SK-N-SH (cell line): ENCODE measurements at regions not wholly inside any gene's neighbourhood (a gene's known extent, or its start where the extent isn't known, plus 50 kb on each side); places are given as distances from the start of the nearest gene placed in this dataset.
A peak's percentile ranks its signal among the peaks of the same experiment; 100 is the strongest.

ENCODE experiments used
- CTCF ChIA-PET: fragments of 300-600, 350-600 bp; formaldehyde crosslinking; extraction: SDS; loops from one replicate; lab custom pipeline; 2021; lab: Yijun Ruan, JAX
- POLR2A ChIA-PET: fragments of 350-600 bp; sonication (Branson Sonifier 250); formaldehyde crosslinking; extraction: SDS; loops from one replicate; lab custom pipeline; 2020; ENCODE audit warnings: antibody characterized with exemption, inconsistent platforms; lab: Yijun Ruan, JAX
- DNase-seq: peaks from one replicate; pipeline ENCODE4 v3.0.0; 2012
- H2AFZ ChIP-seq: fragments of 200-600 bp; sonication (generic); 2 replicates; pipeline ENCODE4 v1.8.1; 2016; ENCODE audit warnings: antibody characterized with exemption, mild to moderate bottlenecking, low read depth
- H3F3A ChIP-seq: fragments of 200-600 bp; sonication (generic); replicated peaks from 2 replicates; pipeline ENCODE3; 2016; ENCODE audit warnings: antibody characterized with exemption, mild to moderate bottlenecking; ENCODE audit not compliant: insufficient read depth
- H3K27ac ChIP-seq, 2 experiments: fragments of 200-500 bp in 1 of 2; fragments of 200-600 bp in 1 of 2; sonication (Bioruptor generic) in 1 of 2; sonication (generic), shearing (Covaris generic) in 1 of 2; 2 replicates each; pipeline versions ENCODE4 v1.5.1 to v1.6.1; 2014 to 2016; ENCODE audit warnings: low read depth in 2 of 2, inconsistent platforms in 1 of 2, low read length in 1 of 2, mild to moderate bottlenecking in 1 of 2, mixed read lengths in 1 of 2
- H3K27me3 ChIP-seq: fragments of 200-600 bp; sonication (generic), shearing (Covaris generic); 2 replicates; pipeline ENCODE4 v1.6.1; 2016; ENCODE audit warnings: mixed run types; ENCODE audit not compliant: insufficient read depth
- H3K36me3 ChIP-seq, 2 experiments: fragments of 200-500 bp in 1 of 2; fragments of 200-600 bp in 1 of 2; sonication (Bioruptor generic) in 1 of 2; sonication (generic) in 1 of 2; replicated peaks in 1 of 2; 2 replicates each; pipeline versions ENCODE3 to v1.5.1; 2014 to 2016; ENCODE audit warnings: low read length in 1 of 2, mild to moderate bottlenecking in 1 of 2; ENCODE audit not compliant: insufficient read depth in 2 of 2, control insufficient read depth in 1 of 2
- H3K4me1 ChIP-seq, 2 experiments: fragments of 200-500 bp in 1 of 2; fragments of 200-600 bp in 1 of 2; sonication (Bioruptor generic) in 1 of 2; sonication (generic), shearing (Covaris generic) in 1 of 2; 2 replicates each; pipeline versions ENCODE4 v1.5.1 to v1.6.1; 2014 to 2016; ENCODE audit warnings: low read depth in 1 of 2, low read length in 1 of 2, mixed run types in 1 of 2; ENCODE audit not compliant: insufficient read depth in 2 of 2, control insufficient read depth in 1 of 2
- H3K4me2 ChIP-seq: fragments of 200-600 bp; sonication (generic), shearing (Covaris generic); 2 replicates; pipeline ENCODE4 v1.6.1; 2017; ENCODE audit warnings: mixed run types
- H3K4me3 ChIP-seq, 2 experiments: fragments of 200-500 bp in 1 of 2; fragments of 200-600 bp in 1 of 2; sonication (Bioruptor generic) in 1 of 2; sonication (generic), shearing (Covaris generic) in 1 of 2; 2 replicates each; pipeline versions ENCODE4 v1.5.1 to v1.8.1; 2014 to 2016; ENCODE audit warnings: low read depth in 2 of 2, inconsistent platforms in 1 of 2, low read length in 1 of 2, mild to moderate bottlenecking in 1 of 2, mixed read lengths in 1 of 2, moderate library complexity in 1 of 2
- H3K79me2 ChIP-seq: fragments of 200-600 bp; sonication (generic); 2 replicates; pipeline ENCODE4 v1.8.1; 2017; ENCODE audit warnings: mild to moderate bottlenecking; ENCODE audit not compliant: insufficient read depth
- H3K9ac ChIP-seq: fragments of 200-600 bp; sonication (generic); 2 replicates; pipeline ENCODE4 v1.6.1; 2017; ENCODE audit warnings: mixed run types
- H3K9me2 ChIP-seq: fragments of 200-600 bp; sonication (generic); 2 replicates; pipeline ENCODE4 v1.6.1; 2017; ENCODE audit warnings: mixed run types
- H3K9me3 ChIP-seq: fragments of 200-600 bp; sonication (generic); 2 replicates; pipeline ENCODE4 v1.6.1; 2017; ENCODE audit warnings: mixed run types, mild to moderate bottlenecking, moderate library complexity
- H4K20me1 ChIP-seq: fragments of 200-600 bp; sonication (generic); 2 replicates; pipeline ENCODE4 v1.6.1; 2017; ENCODE audit warnings: mild to moderate bottlenecking, mixed run types; ENCODE audit not compliant: insufficient read depth
- CHD2 ChIP-seq: fragments of 150-350 bp; IDR thresholded peaks from 2 replicates; pipeline ENCODE4 v1.6.1; 2018; ENCODE audit warnings: low read length; ENCODE audit not compliant: partially characterized antibody
- EP300 ChIP-seq, 2 experiments: IDR thresholded peaks; 2 replicates each; pipeline versions ENCODE4 v1.4.0 to v1.6.1; 2012; ENCODE audit warnings: borderline replicate concordance in 1 of 2, low read depth in 1 of 2, low read length in 1 of 2
- FOSL2 ChIP-seq: IDR thresholded peaks from 2 replicates; pipeline ENCODE4 v1.4.0; 2012; ENCODE audit warnings: low read depth, mild to moderate bottlenecking, moderate library complexity, borderline replicate concordance
- FOXJ3 ChIP-seq: sonication (generic); formaldehyde crosslinking; IDR thresholded peaks from 2 replicates; pipeline ENCODE4 v1.5.1; 2020; ENCODE audit warnings: mild to moderate bottlenecking, missing genetic modification reagents
- FOXM1 ChIP-seq: IDR thresholded peaks from 2 replicates; pipeline ENCODE4 v1.4.0; 2012; ENCODE audit warnings: low read depth, mild to moderate bottlenecking
- GABPA ChIP-seq: IDR thresholded peaks from 2 replicates; pipeline ENCODE4 v1.4.0; 2012; ENCODE audit warnings: low read depth, mild to moderate bottlenecking
- JUND ChIP-seq: IDR thresholded peaks from 2 replicates; pipeline ENCODE4 v1.4.0; 2012
- MEF2A ChIP-seq: IDR thresholded peaks from 2 replicates; pipeline ENCODE4 v1.4.0; 2012; ENCODE audit warnings: low read depth, borderline replicate concordance
- MXI1 ChIP-seq: IDR thresholded peaks from 2 replicates; pipeline ENCODE4 v1.6.1; 2012; ENCODE audit warnings: mild to moderate bottlenecking, low read depth, low read length, improper control_type of control experiment
- NRF1 ChIP-seq: IDR thresholded peaks from 2 replicates; pipeline ENCODE4 v1.6.1; 2012; ENCODE audit warnings: low read depth, mild to moderate bottlenecking, low read length
- REST ChIP-seq: IDR thresholded peaks from 2 replicates; pipeline ENCODE4 v1.6.1; 2012; ENCODE audit warnings: mild to moderate bottlenecking, low read depth, low read length, moderate library complexity
- RFX5 ChIP-seq: IDR thresholded peaks from 2 replicates; pipeline ENCODE4 v1.6.1; 2012; ENCODE audit warnings: mild to moderate bottlenecking, improper control_type of control experiment, low read length
- RXRA ChIP-seq: IDR thresholded peaks from 2 replicates; pipeline ENCODE4 v1.4.0; 2012; ENCODE audit warnings: low read depth, mild to moderate bottlenecking, borderline replicate concordance
- SIN3A ChIP-seq: IDR thresholded peaks from 2 replicates; pipeline ENCODE4 v1.6.1; 2012; ENCODE audit warnings: low read depth, mild to moderate bottlenecking, low read length, moderate library complexity, borderline replicate concordance
- TAF1 ChIP-seq: IDR thresholded peaks from 2 replicates; pipeline ENCODE4 v1.6.1; 2012; ENCODE audit warnings: low read depth, mild to moderate bottlenecking, low read length, moderate library complexity, borderline replicate concordance
- TCF12 ChIP-seq: IDR thresholded peaks from 2 replicates; pipeline ENCODE4 v1.4.0; 2012
- ZBTB33 ChIP-seq: IDR thresholded peaks from 2 replicates; pipeline ENCODE4 v1.4.0; 2012; ENCODE audit warnings: low read depth, borderline replicate concordance
- WGBS: methylation state at CpG from one replicate; pipeline ENCODE4 v1.1.6; 2017; ENCODE audit warnings: low lambda C conversion rate; 5-methylcytosine and 5-hydroxymethylcytosine counted together
- TF ChIP-seq, protein P1 (sequence below): fragments of 200-600 bp; sonication (generic); IDR thresholded peaks from 2 replicates; pipeline ENCODE4 v1.6.1; 2017; ENCODE audit warnings: antibody characterized with exemption, mild to moderate bottlenecking, moderate library complexity
- TF ChIP-seq, protein P2 (sequence below): IDR thresholded peaks from 2 replicates; pipeline ENCODE4 v1.4.0; 2012; ENCODE audit warnings: low read depth

- no peak for TF ChIP-seq REST
Observed at GRCh38 chr17:13749166-13749890, 147.6 kb upstream of the HS3ST3A1 start (continued).

DNA sequence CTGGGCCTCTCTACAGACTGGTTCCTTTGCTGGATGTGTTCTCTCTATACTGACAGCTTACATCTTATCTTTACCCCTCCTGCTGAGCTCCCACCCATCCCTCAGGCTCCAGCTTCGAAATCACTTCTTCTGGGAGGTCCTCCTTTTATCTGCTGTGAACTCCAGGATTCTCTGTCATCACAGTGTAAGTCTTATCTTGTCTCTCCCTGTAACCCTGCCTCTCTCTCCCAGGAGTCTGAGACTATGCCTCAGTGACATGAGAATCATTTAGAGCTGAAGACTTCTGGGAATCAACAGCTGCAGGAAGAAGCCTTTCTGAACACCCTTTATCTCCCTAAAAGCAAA, 148.1 kb upstream of the HS3ST3A1 start:
- no peak for DNase-seq
- Histone ChIP-seq H3K9me2 (no peaks in the 10 kb centered on the region), H3K4me1 (peaks cover 0 to 3% of the 10 kb centered on the region in 2 experiments; a peak in 2 of 4 replicates), H3K9ac (no peak overlapping the region), H3K4me2 (no peak overlapping the region), H3K9me3 (no peaks in the 10 kb centered on the region), H3K27me3 (peaks cover 2% of the 10 kb centered on the region; the same call in 1 of the 2 replicates), H2AFZ (no peak overlapping the region), H3F3A (no peaks in the 10 kb centered on the region), H3K36me3 (no peaks in the 10 kb centered on the region), H3K27ac (peak overlapping the region in 1 of 2 experiments; percentile 11; a peak in 1 of 4 replicates), H3K79me2 (no peaks in the 10 kb centered on the region), H4K20me1 (no peaks in the 10 kb centered on the region), H3K4me3 (no peak overlapping the region)
- 20% methylated on average over 1 of the region's 1 CpG for WGBS
- POLR2A ChIA-PET: no interaction called here
- CTCF ChIA-PET: interaction anchor here (1.0 to 1.3 kb wide), 2 partner anchors 11 to 25 kb away, joined by 3 to 4 read pairs; no protein-coding TSS in a partner anchor
- TF ChIP-seq, protein P1, sequence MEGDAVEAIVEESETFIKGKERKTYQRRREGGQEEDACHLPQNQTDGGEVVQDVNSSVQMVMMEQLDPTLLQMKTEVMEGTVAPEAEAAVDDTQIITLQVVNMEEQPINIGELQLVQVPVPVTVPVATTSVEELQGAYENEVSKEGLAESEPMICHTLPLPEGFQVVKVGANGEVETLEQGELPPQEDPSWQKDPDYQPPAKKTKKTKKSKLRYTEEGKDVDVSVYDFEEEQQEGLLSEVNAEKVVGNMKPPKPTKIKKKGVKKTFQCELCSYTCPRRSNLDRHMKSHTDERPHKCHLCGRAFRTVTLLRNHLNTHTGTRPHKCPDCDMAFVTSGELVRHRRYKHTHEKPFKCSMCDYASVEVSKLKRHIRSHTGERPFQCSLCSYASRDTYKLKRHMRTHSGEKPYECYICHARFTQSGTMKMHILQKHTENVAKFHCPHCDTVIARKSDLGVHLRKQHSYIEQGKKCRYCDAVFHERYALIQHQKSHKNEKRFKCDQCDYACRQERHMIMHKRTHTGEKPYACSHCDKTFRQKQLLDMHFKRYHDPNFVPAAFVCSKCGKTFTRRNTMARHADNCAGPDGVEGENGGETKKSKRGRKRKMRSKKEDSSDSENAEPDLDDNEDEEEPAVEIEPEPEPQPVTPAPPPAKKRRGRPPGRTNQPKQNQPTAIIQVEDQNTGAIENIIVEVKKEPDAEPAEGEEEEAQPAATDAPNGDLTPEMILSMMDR: no peak
- TF ChIP-seq GABPA: no peak
- TF ChIP-seq EP300 (IDR thresholded peaks at IDR 0.05; ENCODE audit: borderline replicate concordance in 1 of 2, low read depth in 1 of 2, low read length in 1 of 2): no peak
- no peak for TF ChIP-seq FOXM1
- TF ChIP-seq TAF1: no peak
- TF ChIP-seq FOXJ3 (CRISPR knock-in tag): no peak
- no peak for TF ChIP-seq NRF1
- no peak for TF ChIP-seq MXI1
- no peak for TF ChIP-seq MEF2A
- no peak for TF ChIP-seq RXRA
- TF ChIP-seq SIN3A: no peak
- TF ChIP-seq, protein P2, sequence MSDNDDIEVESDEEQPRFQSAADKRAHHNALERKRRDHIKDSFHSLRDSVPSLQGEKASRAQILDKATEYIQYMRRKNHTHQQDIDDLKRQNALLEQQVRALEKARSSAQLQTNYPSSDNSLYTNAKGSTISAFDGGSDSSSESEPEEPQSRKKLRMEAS: no peak
- no peak for TF ChIP-seq JUND
- no peak for TF ChIP-seq CHD2
- TF ChIP-seq FOSL2: no peak
- no peak for TF ChIP-seq ZBTB33
- TF ChIP-seq TCF12: no peak
- no peak for TF ChIP-seq RFX5
- TF ChIP-seq, all 33 proteins: peak for 0
